ENCODE measurements at regions not wholly inside any gene's neighbourhood (a gene's known extent, or its start where the extent isn't known, plus 50 kb on each side); places are given as distances from the start of the nearest gene placed in this dataset.

DNA sequence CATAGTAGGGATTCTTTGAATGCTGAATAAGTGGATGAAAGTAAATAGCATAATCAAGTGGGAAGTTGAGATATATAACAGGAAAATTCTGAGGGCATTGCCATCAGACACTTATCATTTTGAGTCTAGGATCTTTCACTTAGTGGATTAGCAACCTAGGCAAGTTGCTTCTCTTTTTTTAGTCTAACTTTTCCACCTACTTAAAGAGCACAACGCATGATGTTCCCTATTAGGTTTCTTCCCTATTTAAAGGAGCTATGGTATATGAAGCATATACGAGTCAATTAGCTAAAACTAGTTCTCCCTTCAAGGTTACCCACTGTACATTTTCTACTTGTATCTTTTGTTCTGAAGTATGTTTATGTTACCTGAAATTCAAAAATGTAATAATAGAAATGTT, 67.1 kb upstream of the HS3ST1 start:
- TF ChIP-seq, protein P1, sequence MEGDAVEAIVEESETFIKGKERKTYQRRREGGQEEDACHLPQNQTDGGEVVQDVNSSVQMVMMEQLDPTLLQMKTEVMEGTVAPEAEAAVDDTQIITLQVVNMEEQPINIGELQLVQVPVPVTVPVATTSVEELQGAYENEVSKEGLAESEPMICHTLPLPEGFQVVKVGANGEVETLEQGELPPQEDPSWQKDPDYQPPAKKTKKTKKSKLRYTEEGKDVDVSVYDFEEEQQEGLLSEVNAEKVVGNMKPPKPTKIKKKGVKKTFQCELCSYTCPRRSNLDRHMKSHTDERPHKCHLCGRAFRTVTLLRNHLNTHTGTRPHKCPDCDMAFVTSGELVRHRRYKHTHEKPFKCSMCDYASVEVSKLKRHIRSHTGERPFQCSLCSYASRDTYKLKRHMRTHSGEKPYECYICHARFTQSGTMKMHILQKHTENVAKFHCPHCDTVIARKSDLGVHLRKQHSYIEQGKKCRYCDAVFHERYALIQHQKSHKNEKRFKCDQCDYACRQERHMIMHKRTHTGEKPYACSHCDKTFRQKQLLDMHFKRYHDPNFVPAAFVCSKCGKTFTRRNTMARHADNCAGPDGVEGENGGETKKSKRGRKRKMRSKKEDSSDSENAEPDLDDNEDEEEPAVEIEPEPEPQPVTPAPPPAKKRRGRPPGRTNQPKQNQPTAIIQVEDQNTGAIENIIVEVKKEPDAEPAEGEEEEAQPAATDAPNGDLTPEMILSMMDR (IDR thresholded peaks at IDR 0.05; ENCODE audit: low read length): no peak
- no peak for TF ChIP-seq EZH2 (optimal IDR thresholded peaks at IDR 0.05; ENCODE audit: low read depth, low read length)
